ENCODE measurements at regions not wholly inside any gene's neighbourhood (a gene's known extent, or its start where the extent isn't known, plus 50 kb on each side); places are given as distances from the start of the nearest gene placed in this dataset.

DNA sequence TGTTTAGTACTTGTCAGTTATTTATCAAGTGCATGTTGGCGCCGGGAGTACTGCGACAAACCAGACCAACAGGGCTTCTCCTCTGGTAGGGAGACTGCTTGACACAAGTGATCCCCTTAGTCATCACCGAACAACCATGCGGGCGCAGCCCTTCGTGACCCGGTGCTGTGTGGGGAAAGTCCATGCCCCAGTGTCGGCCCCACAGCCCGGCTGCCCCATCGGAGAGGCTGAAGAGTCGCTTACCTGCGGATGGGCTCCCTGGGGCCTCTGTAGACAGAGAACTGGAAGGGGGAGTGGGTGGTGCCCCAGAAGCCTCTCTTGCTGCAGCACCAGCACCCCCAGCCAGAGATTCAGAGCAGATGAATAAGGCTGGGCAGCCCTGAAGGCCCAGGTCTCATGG is 90.3 kb upstream of the PRR23E start:
- H3K27me3 ChIP-seq (ENCODE audit: low read depth): peaks cover 34% of the 10 kb centered on the region
- H3K27ac ChIP-seq (replicated peaks): no peak overlapping the region
- DNase-seq: no peak
- no peaks in the 10 kb centered on the region for H3K4me1 ChIP-seq
- TF ChIP-seq, protein P1, sequence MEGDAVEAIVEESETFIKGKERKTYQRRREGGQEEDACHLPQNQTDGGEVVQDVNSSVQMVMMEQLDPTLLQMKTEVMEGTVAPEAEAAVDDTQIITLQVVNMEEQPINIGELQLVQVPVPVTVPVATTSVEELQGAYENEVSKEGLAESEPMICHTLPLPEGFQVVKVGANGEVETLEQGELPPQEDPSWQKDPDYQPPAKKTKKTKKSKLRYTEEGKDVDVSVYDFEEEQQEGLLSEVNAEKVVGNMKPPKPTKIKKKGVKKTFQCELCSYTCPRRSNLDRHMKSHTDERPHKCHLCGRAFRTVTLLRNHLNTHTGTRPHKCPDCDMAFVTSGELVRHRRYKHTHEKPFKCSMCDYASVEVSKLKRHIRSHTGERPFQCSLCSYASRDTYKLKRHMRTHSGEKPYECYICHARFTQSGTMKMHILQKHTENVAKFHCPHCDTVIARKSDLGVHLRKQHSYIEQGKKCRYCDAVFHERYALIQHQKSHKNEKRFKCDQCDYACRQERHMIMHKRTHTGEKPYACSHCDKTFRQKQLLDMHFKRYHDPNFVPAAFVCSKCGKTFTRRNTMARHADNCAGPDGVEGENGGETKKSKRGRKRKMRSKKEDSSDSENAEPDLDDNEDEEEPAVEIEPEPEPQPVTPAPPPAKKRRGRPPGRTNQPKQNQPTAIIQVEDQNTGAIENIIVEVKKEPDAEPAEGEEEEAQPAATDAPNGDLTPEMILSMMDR (IDR thresholded peaks at IDR 0.05; ENCODE audit: borderline replicate concordance): no peak
- H3K4me3 ChIP-seq: no peak overlapping the region
- no peaks in the 10 kb centered on the region for H3K9me3 ChIP-seq (replicated peaks)
- intact Hi-C loops (cut with micrococcal nuclease): no loop called here
- no peaks in the 10 kb centered on the region for H3K36me3 ChIP-seq

DNA sequence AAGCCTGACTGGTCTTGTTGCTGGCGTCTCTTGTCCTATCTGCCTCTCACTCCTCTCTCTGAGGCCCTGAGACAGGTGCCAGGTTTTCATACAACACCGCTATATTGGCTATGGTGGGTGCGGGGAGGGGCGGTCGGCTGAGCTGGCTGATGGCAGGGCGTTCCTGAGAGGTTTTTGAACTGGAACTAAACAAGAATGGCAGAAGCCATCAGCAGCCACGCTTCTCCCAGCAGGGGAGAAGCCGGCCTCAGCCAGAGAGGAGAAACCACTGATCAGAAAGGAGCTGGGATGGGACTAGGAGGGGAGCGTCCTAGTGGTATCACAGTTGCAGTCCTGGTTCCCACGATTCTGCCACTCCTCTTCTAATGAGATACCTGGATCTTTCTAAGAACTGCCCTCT is 89.9 kb upstream of the PRR23E start:
- no peaks in the 10 kb centered on the region for H3K36me3 ChIP-seq
- no peaks in the 10 kb centered on the region for H3K4me1 ChIP-seq
- no peak overlapping the region for H3K27ac ChIP-seq (replicated peaks)
- TF ChIP-seq, protein P1 (IDR thresholded peaks at IDR 0.05; ENCODE audit: borderline replicate concordance): no peak
- intact Hi-C loops (cut with micrococcal nuclease): no loop called here
- DNase-seq: no peak
- no peaks in the 10 kb centered on the region for H3K9me3 ChIP-seq (replicated peaks)
- no peak overlapping the region for H3K4me3 ChIP-seq
- H3K27me3 ChIP-seq (ENCODE audit: low read depth): peaks cover 34% of the 10 kb centered on the region

DNA sequence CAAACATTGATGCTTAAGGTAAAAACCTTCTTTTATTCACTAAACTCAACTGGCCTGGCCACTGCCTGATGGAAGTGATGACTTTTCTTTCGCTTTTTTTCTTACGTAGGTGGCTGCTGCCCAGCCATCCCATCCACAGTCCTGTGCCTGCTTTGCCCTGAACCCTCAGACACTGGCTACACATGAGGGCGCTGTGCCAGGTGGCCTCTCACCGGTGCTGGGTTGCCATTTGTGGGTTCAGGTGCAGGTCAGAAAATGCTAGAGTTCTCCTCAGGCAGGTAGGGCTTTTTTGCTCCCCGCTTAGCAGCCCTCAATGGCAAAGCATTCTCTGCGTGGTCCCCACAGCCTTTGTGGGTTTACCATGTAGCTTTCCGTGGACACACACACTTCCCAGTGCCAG is 88.3 kb upstream of the PRR23E start:
- H3K4me1 ChIP-seq: no peaks in the 10 kb centered on the region
- H3K27ac ChIP-seq (replicated peaks): no peak overlapping the region
- TF ChIP-seq, protein P1 (IDR thresholded peaks at IDR 0.05; ENCODE audit: borderline replicate concordance): no peak
- H3K9me3 ChIP-seq (replicated peaks): no peaks in the 10 kb centered on the region
- peaks cover 34% of the 10 kb centered on the region for H3K27me3 ChIP-seq (ENCODE audit: low read depth)
- no peaks in the 10 kb centered on the region for H3K36me3 ChIP-seq
- intact Hi-C loops (cut with micrococcal nuclease): no loop called here
- no peak for DNase-seq
- H3K4me3 ChIP-seq: no peak overlapping the region

DNA sequence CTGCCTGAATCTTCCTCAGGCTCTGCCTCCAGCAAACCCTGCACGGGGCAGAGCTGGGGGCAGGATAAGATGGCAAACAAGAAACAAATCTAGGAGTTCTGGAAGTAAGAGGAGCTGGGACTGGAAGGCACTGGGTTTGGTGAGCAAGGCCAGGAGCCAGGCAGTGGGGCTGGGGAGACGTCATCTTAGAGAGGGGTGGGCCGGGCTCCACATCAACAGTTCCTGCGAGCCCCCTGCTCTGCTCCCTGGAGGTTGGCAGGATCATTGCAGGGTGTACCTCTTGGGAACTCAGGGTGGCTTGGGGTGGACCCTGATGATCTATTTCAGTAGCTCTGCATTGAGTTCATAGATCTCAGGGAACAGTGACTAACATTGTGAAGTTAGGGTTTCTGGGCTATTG is 87.3 kb upstream of the PRR23E start:
- TF ChIP-seq, protein P1 (IDR thresholded peaks at IDR 0.05; ENCODE audit: borderline replicate concordance): no peak
- intact Hi-C loops (cut with micrococcal nuclease): no loop called here
- Histone ChIP-seq H3K36me3 (no peaks in the 10 kb centered on the region), H3K27me3 (ENCODE audit: low read depth) (peaks cover 30% of the 10 kb centered on the region), H3K4me1 (no peaks in the 10 kb centered on the region), H3K4me3 (no peak overlapping the region), H3K9me3 (replicated peaks) (no peaks in the 10 kb centered on the region), H3K27ac (replicated peaks) (no peak overlapping the region)
- DNase-seq: no peak

DNA sequence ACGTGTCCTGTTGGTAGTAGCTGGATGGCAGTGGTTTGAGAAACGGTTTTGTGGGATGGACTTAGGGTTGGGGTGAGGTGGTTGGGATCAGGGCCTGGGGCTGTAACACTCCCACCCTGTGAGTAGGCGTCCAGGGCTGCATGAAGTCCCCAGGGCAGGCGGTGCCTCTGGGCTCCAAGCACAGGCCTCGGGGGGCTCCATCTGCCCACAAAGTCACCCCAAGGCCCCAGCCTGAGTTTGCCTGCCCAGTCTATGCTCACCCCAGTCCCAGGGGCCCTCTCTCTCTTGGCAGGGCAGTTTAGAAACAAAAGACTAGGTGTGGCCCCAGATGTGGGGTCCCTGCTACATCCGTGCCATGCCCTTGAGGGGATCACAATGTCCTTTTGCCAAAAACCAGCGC is 86.9 kb upstream of the PRR23E start:
- Histone ChIP-seq H3K36me3 (no peaks in the 10 kb centered on the region), H3K4me3 (no peak overlapping the region), H3K9me3 (replicated peaks) (peaks cover 3% of the 10 kb centered on the region), H3K4me1 (no peaks in the 10 kb centered on the region), H3K27ac (replicated peaks) (no peak overlapping the region), H3K27me3 (ENCODE audit: low read depth) (peaks cover 30% of the 10 kb centered on the region)
- DNase-seq: no peak
- TF ChIP-seq, protein P1 (IDR thresholded peaks at IDR 0.05; ENCODE audit: borderline replicate concordance): no peak
- intact Hi-C loops (cut with micrococcal nuclease): no loop called here

DNA sequence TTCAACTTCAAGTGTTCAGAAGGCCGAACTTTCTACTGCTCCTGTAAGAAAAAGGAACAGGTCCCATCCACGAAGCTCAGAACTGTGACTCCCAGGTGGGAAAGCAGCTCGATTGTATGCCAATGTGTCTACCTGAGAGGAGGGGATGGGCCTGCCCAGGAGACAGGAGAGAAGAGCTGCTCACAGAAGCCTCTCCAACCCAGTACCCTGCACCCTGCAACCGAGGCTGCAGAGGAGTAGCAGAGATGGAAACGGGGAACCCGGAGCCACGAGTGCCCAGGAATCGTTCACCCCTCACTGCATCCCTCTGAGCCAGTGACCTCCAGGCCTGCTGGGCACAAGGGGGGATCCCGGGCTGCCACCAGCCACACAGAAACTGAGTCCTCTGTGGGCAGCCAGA is 86.5 kb upstream of the PRR23E start:
- no peak overlapping the region for H3K4me3 ChIP-seq
- no peaks in the 10 kb centered on the region for H3K36me3 ChIP-seq
- no peaks in the 10 kb centered on the region for H3K4me1 ChIP-seq
- intact Hi-C loops (cut with micrococcal nuclease): no loop called here
- H3K27me3 ChIP-seq (ENCODE audit: low read depth): peaks cover 26% of the 10 kb centered on the region
- TF ChIP-seq, protein P1 (IDR thresholded peaks at IDR 0.05; ENCODE audit: borderline replicate concordance): no peak
- H3K9me3 ChIP-seq (replicated peaks): peaks cover 7% of the 10 kb centered on the region
- no peak overlapping the region for H3K27ac ChIP-seq (replicated peaks)
- DNase-seq: no peak
